ENCODE measurements at regions not wholly inside any gene's neighbourhood (a gene's known extent, or its start where the extent isn't known, plus 50 kb on each side); places are given as distances from the start of the nearest gene placed in this dataset.

DNA sequence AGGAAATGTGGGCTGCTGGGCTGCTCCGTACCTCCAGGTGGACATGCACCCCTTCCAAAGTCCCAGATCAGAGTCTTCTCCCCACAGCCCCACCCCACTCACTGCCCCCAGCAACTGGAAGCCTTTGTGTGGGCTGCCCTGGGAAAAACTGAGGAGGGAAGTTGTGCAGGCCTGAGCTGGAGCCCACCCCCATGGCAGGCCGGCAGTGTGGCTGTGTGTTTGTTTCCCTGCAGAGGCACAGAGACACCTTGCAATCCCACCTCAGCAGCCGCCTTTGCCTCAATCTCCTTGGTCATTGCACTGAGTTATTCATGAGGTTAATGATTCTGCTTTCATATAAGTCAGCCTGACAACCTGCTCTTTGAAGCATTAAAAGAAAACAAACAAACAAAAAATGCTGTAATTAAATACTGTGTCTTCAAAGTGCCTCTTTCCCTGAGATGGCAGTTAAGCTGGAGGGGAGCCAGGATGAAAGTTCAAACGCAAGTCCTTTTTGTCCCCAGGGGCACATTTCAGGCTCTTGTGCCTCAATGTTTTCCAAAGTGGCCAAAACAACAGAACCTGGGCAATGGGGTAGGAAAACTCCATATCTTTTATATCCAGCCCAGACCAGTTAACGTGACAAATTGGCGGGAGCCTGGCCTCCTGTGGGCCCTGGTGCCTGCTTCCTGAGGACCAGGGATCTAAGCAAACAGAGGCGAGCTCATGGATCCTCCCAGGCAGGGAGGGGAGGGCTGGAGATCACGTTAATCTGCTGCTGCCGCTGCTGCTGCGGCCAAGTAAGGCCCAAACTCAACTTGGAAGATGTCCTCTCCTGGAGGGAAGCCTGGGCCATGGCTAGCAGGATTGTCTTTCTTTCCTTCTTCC lies 51.9 kb upstream of the TSPAN11 start:
- DNase-seq, result no peak

DNA sequence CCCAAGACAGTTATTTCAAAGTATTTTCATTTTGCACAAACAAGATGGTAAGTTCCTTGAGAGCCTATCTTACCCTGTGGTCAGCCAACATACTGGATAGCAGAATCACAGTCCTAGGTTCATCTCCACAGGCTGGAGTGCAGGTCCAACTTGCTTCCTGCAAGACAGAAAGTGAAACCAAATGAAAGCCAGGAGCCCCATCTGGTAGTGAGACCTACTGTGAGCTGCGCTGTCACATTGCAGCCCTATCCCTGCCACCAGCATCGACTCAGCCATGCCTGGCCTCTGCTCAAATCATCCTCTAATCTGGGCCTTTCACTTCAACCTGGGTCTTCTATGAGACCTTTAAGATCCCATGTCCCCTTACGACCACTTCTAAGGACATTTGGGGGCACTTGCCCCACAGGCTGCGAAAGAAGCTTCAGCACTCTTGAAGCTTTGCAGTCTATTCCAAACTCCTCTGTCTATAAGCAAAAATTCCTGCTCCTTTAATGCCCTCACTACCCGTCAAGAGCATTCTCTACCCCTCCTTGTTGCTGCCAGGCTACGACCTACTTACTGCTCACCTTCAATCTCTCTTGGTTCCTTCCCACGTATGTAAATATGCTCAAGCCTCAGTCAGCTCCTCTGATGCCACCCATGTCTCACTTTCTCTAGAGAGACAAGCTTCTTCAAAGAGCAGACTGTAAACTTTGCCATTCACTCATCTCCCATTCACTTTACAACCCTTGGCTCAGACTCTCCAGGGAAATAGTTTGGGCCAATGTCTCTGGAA lies 55.9 kb upstream of the TSPAN11 start:
- DNase-seq, result peak; percentile 18

DNA sequence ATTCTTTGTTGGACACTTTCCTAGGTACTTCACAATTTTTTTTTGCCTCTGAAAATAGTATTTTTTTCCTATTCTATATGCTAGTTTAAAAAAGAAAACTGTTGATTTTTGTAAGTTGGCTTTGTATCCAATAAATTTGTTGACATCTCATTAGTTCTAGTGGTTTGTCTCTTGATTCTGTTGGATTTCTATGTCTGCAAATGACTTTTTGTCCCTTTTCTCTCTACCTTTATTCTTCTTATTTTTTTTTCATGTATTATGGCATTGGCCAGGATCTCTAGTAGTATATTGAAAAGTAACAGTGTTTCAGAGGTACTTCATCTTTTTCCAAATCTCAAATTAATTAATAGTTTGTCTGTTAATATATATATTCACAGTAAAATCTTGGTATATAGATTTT lies 59.1 kb upstream of the TSPAN11 start:
- DNase-seq, result no peak

DNA sequence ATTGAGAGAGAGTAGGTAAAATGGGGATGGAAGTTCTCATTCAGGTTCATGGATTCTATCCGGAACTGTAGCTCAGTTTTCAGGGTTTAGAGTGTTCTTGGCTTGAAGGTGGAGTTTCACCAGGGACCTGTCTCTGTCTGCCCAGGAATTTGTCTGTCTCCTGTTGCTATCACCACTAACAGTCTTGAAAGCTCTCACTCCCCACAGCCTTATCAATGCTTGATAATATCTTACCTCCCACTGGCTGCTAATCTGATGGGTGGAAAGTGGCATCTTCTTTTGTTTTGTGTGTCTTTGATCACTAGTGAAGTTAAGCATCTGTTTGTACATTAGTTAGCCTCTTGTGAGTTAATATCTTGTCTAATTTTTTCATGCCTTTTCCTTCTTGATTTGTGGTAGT lies 60.3 kb upstream of the TSPAN11 start:
- no peak for DNase-seq

DNA sequence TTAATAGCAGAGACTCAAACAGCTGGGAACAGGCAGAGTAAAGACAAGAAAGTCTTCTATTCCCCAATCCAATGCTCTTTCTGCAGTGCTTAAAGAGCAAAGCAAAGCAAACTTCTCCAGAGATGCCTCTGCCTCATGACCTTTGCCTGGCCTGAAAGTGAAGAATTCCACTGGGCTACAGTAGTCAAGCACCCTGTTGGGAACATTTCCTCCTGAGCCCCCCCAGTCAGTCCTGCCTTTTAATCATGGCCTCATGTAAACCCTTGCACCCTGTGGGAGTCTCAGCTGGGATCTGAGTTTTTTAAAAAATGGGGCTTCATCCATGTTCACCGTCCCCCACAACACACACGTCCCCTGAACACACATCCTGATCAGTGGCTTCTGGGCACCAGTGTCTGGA lies 62.7 kb upstream of the TSPAN11 start:
- DNase-seq, result no peak

DNA sequence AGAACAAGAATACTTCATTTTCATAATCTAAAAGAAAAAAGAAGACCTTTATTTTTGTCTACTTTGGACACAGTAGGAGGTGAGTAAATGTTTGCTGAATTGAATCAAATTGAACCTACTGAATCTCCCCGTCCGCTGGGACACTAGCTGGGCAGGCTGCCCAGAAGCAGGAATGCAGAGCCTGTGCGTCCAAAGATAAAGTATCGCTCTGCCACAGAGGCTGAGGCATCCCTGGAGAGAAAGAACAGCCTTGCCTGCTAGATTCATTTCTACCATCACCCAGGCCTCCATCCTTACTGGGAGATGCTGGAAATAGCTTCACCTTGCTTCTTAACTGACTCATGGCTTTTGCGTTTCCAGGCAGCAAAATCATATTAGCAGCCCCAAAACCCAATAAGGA lies 64.1 kb upstream of the TSPAN11 start:
- peak; percentile 53 for DNase-seq

DNA sequence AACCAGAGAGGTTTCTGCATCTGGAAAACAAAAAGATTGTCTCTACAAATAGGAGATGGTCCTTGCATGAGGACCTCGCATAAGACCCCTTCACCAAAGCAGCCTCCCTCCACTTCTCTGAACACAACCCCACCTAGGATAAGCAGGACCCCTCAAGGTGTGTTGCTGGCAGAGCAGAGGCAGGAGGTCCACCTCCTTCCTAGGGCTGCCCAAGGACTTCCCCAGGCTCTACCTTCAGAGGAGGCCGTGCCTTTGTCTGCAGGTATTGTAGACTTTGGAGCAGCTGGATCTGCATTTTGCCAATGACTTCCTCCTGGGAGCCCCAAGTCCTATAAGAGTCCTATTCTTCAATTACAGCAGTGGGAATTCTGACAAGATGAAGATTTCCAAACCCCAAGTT lies 67.3 kb upstream of the TSPAN11 start:
- DNase-seq, result no peak

DNA sequence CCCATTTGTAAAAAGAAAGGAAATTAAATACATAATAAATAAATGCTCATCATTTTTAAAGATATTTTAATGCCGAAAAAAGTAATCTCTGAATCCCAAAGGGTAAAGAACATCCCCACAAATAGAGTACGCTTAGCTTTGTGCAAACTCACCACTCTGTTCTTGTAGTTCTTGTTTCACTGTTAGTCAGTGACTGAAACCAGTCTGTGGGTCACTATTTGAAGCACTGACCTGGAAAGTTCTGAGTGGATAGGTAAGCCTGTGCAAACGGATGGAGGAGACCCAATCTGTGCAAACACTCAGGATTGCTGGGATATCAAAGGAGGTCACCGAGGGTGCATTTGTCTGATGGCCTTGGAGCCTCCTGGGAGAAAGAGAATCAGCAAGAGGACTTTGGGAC lies 68.1 kb upstream of the TSPAN11 start:
- DNase-seq, result no peak

DNA sequence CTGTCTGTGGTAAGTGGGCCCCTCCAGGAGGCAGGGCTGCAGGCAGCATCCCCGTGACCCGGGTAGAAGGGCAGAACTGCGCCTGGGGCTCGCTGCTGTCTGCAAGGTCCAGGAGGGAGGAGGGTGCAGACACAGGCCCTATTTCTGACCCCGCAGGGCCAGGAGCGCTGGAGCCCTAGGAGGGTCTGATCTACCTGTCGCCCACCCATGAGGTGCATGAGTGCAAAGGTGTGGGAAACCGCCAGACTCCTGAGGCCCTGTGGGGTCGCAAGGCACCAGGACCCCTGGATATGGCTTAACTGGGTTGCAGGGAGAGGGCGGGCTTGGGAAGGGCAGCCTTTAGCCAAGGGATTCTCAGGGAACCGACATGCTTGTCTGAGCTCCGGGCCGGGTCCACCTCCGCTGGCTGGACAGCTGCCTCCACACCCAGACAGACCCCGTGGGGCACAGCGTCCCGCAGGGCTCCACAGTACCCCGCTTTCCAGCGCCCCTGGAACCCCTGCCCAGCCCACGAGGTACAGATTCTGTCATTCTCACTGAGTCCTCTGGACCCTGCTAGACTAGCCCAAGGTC lies 72.9 kb upstream of the TSPAN11 start:
- no peak for DNase-seq

DNA sequence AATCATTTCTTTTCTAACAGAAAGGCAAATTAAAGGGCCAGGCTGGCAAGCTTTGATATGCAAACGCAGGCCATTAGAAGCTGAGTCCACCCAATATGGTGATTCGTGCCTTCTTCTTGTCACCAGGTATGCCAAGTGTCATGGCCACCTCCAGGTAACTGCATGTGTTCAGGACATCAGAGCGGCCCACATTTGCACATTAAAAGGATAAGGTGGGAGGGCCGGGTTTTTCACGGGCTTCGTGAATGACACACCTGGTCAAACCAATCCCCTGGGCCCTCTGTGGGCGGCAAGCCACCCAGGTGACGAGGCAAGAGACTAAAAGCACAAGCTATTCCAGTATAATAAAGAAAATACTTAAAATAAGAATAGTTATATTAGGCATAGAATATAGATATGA lies 75.9 kb upstream of the TSPAN11 start:
- no peak for DNase-seq

DNA sequence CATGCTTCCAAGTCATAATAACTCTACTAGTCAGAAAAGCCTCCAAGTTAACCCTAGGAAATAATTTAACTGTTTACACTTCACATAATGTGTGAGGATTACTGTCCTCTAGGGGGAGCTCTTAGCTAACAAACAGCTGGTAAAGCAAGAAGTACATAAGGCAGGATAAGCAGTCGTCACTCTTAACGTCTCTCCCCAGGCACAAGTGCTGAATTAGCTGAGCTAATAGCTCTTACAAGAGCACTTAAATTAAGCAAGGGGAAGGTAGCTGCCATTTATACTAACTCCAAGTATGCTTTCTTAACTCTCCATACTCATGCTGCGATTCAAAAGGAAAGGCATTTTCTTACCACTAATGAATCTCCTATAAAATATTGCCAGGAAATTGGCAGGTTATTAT lies 79.3 kb upstream of the TSPAN11 start:
- peak; percentile 84 for DNase-seq

DNA sequence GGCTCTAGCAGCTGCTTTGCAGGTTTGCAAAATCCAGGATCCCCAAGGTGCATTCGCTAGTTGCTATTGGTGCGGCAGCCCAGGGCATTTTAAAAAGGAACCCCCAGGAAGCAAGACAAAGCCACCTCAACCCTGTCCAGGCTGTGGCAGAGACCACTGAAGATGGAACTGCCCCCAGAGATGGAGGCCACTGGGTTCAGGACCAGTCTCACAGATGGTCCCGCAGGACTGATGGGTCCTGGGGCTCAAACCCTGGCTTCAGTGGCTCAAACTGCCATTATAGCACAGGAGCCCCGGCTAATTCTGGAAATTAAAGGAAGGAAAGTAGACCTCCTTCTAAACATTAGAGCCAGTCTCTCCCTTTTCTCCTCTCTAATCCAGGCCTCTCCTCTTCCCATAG lies 79.8 kb upstream of the TSPAN11 start:
- DNase-seq, result no peak

DNA sequence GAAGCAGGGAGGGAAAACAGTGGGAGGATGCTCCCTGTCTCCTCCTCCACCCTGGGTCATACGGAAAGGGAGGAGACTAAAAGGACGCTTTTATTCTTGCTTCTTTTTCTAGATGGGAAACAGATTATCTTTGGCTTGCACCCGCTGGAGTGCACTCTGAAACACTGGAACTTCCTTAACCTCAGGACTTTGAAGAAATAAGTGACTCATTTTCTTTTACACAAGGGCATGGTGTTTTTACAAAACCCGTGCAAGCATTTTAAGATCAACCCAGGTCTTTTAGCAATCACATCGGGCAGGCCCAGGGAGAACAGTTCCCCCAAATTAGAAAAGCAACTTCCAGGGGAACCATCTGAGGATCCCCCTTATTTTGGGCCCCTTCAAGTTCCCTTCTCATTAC lies 80.9 kb upstream of the TSPAN11 start:
- peak; percentile 32 for DNase-seq

DNA sequence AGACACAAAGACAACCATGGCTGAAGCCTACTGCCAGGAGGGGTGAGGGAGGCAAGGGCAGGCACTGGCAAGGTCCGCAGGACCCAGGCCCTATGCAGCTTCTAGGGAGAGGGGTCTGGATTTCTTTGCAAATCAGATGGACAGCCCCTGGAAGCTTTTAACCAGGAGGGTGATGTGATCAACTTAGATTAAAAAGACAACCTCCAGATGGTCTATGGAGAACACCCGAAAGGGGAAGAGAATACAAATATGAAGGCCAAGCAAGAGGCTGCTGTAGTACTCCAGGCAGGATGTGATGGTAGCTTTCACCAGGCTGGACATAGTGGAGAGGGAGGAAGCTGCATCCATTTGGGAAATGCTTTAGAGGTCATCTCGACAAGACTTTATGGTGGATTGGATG lies 83.3 kb upstream of the TSPAN11 start:
- no peak for DNase-seq

DNA sequence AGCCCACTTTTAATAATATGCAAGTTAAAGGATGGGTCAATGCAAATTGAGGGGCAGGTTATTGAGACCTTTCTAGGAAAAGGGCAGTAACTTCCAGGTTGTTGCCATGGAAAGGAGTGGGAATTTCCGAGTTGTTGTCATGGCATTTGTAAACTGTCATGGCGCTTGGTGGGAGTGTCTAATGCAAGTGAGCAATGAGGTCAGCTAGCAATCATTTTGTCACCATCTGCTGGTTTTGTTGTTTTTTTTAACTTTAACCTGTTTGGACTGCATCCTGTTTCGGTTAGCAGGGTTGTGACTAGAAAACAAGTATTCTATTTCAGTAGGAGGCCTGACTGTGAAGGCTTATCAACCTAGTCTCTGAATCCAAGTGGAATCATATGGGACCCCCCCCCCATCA lies 85.8 kb upstream of the TSPAN11 start:
- peak; percentile 7 for DNase-seq

DNA sequence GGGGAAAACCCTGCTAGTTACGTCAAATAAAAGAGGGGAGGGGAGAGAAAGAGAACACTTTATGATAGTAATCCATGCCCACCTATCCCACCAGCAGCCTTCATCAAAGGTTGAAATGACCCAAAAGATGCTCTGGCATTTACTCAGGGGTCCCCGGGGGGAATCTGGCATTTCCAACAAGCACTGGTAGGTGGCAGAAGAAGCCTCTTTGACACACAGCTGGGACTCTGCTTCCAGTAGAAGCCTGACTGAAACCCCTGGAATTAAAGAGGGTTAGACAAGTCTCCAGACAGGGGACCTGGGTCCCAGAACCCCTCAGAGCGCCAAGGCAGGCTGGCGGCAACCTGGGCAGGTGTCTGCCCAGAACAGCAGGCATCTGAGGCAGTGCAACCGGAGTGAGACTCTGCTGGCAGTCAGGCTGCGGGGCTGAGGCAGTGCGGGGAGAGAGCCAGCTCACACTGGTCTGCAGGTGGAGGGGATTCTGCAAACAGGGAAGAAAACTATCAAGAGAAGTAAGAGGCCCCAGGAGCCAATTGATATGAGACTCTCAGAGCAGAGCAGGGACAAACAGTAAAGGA lies 85.0 kb upstream of the CAPRIN2 start:
- DNase-seq, result no peak

DNA sequence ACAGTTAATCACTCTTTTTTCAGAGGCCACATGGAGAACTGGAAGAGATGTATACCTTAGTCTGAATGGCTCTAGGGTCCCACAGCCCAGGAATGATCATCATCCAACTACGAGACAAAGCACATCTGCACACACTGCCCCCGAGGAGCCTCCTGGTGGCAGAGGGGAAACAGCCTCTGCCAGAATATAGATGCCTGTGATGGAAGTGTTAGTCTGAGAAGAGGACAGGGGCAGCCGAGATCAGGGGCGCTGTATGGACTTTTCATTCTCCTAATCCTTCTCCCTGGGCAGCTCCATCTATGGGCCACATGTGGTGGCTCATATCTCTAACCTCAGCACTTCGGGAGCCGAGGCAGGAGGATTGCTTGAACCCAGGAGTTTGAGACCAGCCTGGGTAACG lies 82.8 kb upstream of the CAPRIN2 start:
- peak; percentile 6 for DNase-seq

DNA sequence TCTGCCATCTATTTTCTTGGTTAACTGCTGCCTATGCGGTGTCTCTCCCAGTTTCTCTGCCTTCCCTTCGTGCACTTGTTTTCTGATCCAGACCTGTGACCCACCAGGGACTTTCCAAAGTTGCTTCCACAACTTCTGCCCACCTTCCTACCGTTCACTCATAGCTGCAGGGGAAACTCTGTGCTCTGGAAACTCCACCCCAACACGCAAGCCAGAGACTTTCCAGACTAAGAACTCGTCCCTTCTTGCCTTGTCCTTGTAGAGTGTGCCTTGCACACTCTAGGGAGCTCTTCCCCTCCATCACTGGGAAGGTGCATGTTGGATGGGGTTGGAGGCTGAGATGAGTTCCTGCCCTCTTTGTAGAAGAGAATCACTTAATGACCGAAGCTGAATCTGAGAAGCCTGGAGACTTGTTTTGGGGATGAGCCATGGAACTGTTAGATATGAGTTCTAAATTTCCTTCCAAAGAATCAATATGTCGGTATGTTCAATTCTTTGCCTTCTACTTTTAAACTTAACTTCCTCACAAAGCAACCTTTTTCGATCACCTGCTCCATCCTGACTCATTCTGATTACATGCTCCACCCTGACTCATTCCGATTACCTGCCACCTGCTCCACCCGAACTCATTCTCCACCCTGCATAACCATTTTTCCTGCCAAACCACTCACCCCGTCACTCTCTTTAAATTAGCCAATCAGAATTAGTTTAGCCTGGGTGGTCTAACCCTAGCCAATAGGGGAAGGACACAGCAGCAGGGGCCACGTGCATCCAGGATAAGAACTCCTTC lies 82.1 kb upstream of the CAPRIN2 start:
- DNase-seq, result no peak

DNA sequence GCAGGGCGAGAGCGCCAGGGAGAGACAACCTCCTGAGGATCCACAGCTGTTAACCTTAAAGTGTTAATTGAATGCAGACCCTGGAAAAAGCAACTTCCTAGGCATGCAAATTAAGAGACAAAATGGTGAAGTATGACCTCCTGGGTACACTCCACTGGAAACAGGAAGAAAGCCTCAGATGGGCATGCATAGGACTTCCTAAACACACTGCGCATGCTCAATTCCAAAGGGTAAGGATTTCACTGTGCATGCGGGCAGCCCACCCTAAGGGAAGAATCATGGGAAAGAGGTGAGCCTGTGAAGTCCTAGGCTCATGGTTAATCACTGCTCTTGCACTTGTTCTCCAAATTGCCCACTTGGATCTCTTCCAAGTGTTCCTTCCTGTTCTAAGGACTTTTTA lies 80.5 kb upstream of the CAPRIN2 start:
- no peak for DNase-seq

DNA sequence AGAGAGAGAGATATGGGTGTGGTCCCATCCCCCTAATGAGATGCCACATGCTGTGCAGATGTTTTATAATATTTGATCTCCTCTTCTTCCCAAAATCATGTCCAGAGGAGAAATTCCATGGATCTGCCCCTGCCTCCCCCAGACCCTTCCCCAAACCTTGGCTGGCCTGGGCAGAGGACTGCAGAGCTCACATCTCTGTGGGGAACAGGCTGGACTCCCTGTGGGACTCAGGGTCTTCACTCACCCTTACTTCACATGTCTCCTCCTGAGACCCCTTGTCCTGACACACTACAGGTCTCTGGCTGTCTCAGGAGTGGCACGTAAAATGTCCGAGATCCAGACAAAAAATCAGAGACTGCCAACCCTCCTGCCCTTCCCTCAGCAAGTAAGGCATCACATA lies 76.0 kb upstream of the CAPRIN2 start:
- no peak for DNase-seq

DNA sequence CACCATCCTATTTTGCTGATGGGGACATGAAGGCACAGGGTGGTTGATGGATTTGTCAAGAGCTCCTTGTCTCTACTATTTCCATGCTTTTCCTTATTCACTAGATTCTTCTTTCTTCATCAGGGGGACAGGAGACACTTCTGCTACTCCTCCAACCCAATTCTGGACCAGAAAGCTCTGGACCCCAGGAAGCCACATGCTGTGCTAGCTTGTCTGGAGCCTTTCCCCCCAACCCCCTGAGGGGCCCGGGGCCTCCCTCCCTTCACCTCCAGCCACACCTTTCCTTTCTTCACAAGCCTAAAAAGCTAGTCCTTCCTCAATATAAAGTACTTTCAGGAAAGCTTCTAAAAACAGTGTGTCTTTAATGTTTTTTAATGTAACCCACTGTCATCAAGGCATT lies 75.1 kb upstream of the CAPRIN2 start:
- DNase-seq, result no peak

DNA sequence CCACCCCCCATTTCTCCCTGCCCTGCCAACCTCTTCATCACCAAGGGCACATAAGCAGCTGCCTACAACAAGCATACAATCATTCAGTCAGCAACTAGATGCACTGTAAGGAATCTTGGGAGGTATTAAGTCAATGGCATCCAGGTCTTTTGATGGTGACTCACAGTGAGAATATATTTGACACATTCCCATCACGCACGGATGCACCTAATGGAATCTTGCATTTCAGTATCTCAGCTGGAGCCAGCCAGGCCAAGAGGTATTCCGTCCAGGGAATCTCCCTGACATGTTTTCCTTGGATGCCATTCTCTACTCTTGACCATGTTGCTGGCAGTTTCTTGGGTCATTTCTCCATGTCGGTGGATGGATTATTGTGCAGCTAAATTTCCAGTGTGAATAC lies 73.9 kb upstream of the CAPRIN2 start:
- no peak for DNase-seq

Measured in OCI-M1 (cell line).